ENCODE measurements at regions not wholly inside any gene's neighbourhood (a gene's known extent, or its start where the extent isn't known, plus 50 kb on each side); places are given as distances from the start of the nearest gene placed in this dataset.

DNA sequence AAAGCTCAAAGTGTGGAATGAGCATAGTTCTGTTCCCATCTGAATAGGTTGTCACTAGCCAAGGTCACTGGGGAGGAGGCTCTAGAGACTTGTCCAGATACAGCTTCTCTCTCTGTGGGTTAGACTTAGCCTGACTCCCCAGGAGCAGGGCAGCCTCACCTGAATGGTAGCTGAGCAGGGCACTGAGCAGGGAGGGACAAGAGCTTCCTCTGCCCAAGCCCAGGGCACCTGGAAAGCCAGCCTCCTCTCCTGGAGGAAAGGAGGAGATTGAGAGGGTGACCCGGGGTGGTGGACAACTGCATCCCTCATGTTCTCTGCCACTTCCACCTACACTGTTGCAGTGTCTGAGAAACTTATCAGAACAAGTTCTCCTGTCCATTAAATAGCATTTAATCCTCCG lies 59.0 kb upstream of the F3 start:
- no peak overlapping the region for H3K4me3 ChIP-seq
- intact Hi-C loops (cut with DNase I): no loop called here
- DNase-seq (no peak), ATAC-seq (no peak)
- 61 to 84% (median 64%) methylated on average over 2 of the region's 2 CpGs for WGBS, 3 donors
- H3K9me3 ChIP-seq: no peaks in the 10 kb centered on the region
- H3K27me3 ChIP-seq (ENCODE audit: insufficient read depth in 3 of 3, low read length in 2 of 3): peaks cover 0 to 18% (median 0%) of the 10 kb centered on the region in 3 donors
- H3K36me3 ChIP-seq (ENCODE audit: insufficient read depth in 1 of 2, low read depth in 1 of 2): no peaks in the 10 kb centered on the region
- H3K4me1 ChIP-seq: no peaks in the 10 kb centered on the region
- no peak for TF ChIP-seq CTCF (IDR thresholded peaks at IDR 0.05)
- no peak overlapping the region for H3K27ac ChIP-seq

DNA sequence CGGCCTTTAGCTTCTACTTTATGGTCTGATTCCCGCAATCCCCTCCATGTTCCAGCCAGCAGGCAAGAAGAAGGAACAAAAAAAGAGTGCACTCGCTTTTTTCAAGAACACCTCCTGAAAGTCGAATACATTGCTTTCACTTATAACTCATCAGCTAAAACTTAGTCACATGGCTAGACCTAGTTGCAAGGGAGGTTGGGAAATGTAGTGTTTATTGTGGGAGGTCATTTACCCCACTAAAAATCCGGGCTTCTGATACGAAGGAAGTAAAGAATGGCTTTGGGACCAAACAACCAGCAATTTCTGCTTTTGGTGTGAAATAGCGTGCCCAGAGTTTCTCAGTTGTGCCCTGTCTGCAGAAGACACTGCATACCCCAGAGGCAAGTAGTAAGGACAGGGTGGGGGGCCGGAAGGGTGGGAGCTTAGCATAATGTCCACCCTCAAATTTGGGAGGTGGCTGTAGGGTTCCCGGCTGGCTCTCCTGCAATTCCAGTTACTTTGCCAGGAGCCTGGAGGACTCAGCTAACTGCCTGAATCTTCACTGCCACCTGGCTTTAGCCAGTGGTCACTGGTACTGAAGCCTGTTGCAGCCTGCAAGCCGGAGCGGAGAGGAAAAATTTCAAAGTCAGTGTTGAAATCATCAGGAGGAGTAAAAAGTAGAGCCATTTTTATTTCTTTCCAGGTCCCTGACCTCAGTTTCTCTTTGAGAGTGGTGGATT lies 57.7 kb upstream of the F3 start:
- H3K27ac ChIP-seq: no peak overlapping the region
- peak in 2 of 4 donors; percentile 37 to 45 for ATAC-seq
- intact Hi-C loops (cut with DNase I): no loop called here
- TF ChIP-seq CTCF (IDR thresholded peaks at IDR 0.05): peak; percentile 14
- peaks cover 0 to 18% (median 2%) of the 10 kb centered on the region in 3 donors for H3K27me3 ChIP-seq (ENCODE audit: insufficient read depth in 3 of 3, low read length in 2 of 3)
- no peaks in the 10 kb centered on the region for H3K9me3 ChIP-seq
- DNase-seq: no peak
- H3K4me1 ChIP-seq: no peaks in the 10 kb centered on the region
- WGBS, 3 donors: 69 to 79% (median 69%) methylated on average over 11 of the region's 11 CpGs
- no peak overlapping the region for H3K4me3 ChIP-seq
- no peaks in the 10 kb centered on the region for H3K36me3 ChIP-seq (ENCODE audit: insufficient read depth in 1 of 2, low read depth in 1 of 2)

DNA sequence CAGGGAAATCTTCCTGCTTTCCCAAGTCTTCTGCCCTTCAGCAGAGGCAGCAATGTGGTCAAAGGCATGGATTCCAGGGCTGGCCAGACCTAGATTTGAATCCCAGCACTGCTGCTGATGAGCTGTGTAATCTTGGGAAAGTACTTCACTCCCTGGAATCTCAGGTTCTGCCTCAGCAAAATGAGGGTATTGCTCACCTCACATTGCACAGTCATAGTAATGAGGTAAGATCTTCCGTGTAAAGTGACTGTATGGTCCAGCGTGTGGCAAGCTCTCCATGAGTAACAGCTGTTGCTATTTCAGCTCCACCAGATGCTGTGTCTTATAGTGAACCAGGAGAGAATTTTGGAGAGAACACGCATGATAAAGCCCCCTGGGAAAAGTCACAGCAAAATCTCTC lies 56.1 kb upstream of the F3 start:
- Histone ChIP-seq H3K9me3 (no peaks in the 10 kb centered on the region), H3K4me3 (no peak overlapping the region), H3K4me1 (no peaks in the 10 kb centered on the region), H3K27me3 (ENCODE audit: insufficient read depth in 3 of 3, low read length in 2 of 3) (peaks cover 0 to 16% (median 2%) of the 10 kb centered on the region in 3 donors), H3K36me3 (ENCODE audit: insufficient read depth in 1 of 2, low read depth in 1 of 2) (no peaks in the 10 kb centered on the region), H3K27ac (no peak overlapping the region)
- 43 to 52% (median 44%) methylated on average over 3 of the region's 3 CpGs for WGBS, 3 donors
- no peak for TF ChIP-seq CTCF (IDR thresholded peaks at IDR 0.05)
- intact Hi-C loops (cut with DNase I): no loop called here
- ATAC-seq (no peak), DNase-seq (no peak)

GRCh38 chr1:94596260-94596659 lies 54.7 kb upstream of the F3 start:
- Histone ChIP-seq H3K4me1 (no peaks in the 10 kb centered on the region), H3K27ac (no peak overlapping the region), H3K36me3 (ENCODE audit: insufficient read depth in 1 of 2, low read depth in 1 of 2) (no peaks in the 10 kb centered on the region), H3K27me3 (ENCODE audit: insufficient read depth in 3 of 3, low read length in 2 of 3) (peaks cover 0 to 9% (median 2%) of the 10 kb centered on the region in 3 donors), H3K4me3 (no peak overlapping the region), H3K9me3 (no peaks in the 10 kb centered on the region)
- ATAC-seq (no peak), DNase-seq (no peak)
- WGBS, 3 donors: 96 to 98% (median 97%) methylated on average over 3 of the region's 3 CpGs
- intact Hi-C loops (cut with DNase I): no loop called here
- TF ChIP-seq CTCF (IDR thresholded peaks at IDR 0.05): no peak

DNA sequence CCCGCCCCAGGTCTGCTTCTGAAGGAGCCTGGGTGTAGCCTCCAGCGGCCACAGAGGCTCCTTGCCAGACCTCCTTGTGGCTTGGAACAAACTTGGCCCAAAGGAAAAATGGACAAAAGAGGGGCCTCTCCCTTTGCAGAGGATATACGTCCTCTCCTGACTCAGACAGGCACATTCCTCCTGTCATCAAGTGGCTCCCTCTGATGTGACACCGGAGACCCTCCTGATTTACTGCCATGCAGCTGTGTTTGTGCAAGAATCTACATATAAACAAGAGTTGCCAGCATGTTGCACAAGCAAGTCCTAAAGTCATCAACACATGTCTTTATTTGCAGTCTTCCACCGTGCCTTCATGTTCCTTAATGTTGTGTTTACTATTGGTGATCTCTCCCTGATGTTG lies 54.1 kb upstream of the F3 start:
- no peaks in the 10 kb centered on the region for H3K9me3 ChIP-seq
- H3K27me3 ChIP-seq (ENCODE audit: insufficient read depth in 3 of 3, low read length in 2 of 3): peaks cover 0 to 9% (median 2%) of the 10 kb centered on the region in 3 donors
- ATAC-seq (no peak), DNase-seq (no peak)
- H3K27ac ChIP-seq: no peak overlapping the region
- no peaks in the 10 kb centered on the region for H3K4me1 ChIP-seq
- H3K36me3 ChIP-seq (ENCODE audit: insufficient read depth in 1 of 2, low read depth in 1 of 2): no peaks in the 10 kb centered on the region
- 50 to 60% (median 58%) methylated on average over 5 of the region's 5 CpGs for WGBS, 3 donors
- no peak for TF ChIP-seq CTCF (IDR thresholded peaks at IDR 0.05)
- H3K4me3 ChIP-seq: no peak overlapping the region
- intact Hi-C loops (cut with DNase I): no loop called here

Measured in psoas muscle (tissue), 7 donors.